ENCODE measurements at regions not wholly inside any gene's neighbourhood (a gene's known extent, or its start where the extent isn't known, plus 50 kb on each side); places are given as distances from the start of the nearest gene placed in this dataset.

GRCh38 chr7:25718596-25718995, 433.4 kb upstream of the NFE2L3 start:
- no peak for TF ChIP-seq CTCF (IDR thresholded peaks at IDR 0.05; ENCODE audit: insufficient read depth, low read depth, low read length)
- no peak for TF ChIP-seq EZH2 (IDR thresholded peaks at IDR 0.05; ENCODE audit: insufficient read depth, low read length)

Measured in astrocyte (in vitro differentiated cells and primary cell).